ENCODE measurements at regions not wholly inside any gene's neighbourhood (a gene's known extent, or its start where the extent isn't known, plus 50 kb on each side); places are given as distances from the start of the nearest gene placed in this dataset.

DNA sequence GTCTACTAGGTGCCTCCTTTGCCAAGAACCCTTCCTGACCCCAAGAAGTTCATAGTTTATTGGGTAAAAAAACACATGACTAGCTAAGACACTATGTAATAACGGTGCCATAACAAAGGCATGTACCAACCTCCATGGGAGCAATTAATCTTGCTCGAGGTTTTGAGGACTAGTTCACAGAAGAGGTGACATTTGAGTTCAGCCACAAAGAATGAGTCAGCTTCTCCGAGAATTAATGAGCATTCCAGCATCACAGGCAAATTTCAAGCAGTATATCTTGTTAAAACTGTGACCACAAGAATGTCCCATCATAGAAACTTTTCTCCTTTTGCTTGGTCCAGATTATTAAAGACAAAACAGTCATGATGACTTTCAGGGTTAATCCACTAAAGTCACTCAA, 113.0 kb upstream of the RAP1B start:
- no peak for DNase-seq
- no peaks in the 10 kb centered on the region; the same call in 1 of the 2 replicates for H3K27me3 ChIP-seq
- no peaks in the 10 kb centered on the region for H3K4me1 ChIP-seq
- H3K4me3 ChIP-seq (ENCODE audit: low read depth, low read length) = no peak overlapping the region
- H3K36me3 ChIP-seq = no peaks in the 10 kb centered on the region
- no peaks in the 10 kb centered on the region for H3K9me3 ChIP-seq
- TF ChIP-seq, protein P1, sequence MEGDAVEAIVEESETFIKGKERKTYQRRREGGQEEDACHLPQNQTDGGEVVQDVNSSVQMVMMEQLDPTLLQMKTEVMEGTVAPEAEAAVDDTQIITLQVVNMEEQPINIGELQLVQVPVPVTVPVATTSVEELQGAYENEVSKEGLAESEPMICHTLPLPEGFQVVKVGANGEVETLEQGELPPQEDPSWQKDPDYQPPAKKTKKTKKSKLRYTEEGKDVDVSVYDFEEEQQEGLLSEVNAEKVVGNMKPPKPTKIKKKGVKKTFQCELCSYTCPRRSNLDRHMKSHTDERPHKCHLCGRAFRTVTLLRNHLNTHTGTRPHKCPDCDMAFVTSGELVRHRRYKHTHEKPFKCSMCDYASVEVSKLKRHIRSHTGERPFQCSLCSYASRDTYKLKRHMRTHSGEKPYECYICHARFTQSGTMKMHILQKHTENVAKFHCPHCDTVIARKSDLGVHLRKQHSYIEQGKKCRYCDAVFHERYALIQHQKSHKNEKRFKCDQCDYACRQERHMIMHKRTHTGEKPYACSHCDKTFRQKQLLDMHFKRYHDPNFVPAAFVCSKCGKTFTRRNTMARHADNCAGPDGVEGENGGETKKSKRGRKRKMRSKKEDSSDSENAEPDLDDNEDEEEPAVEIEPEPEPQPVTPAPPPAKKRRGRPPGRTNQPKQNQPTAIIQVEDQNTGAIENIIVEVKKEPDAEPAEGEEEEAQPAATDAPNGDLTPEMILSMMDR (IDR thresholded peaks at IDR 0.05; ENCODE audit: low read depth, low read length) = no peak

DNA sequence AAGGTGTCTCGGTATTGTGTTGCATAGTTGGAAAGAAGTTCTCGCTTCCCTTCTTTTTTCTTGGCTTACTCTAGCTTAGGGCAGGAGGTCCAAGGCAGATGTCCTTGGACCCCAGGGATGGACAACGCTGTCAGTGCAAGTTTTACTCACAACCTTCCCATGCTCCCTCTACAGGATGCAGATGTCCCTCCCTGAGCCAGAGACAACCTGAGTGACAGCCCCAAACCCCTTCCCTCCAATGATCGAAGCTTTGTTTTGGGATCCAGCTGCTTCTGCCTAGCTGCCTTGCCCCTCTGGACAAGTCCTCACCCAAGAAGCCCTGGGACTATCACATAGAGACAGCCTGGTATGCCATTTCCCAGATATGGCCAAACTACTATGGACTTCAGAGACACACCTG, 112.0 kb upstream of the RAP1B start:
- no peaks in the 10 kb centered on the region for H3K36me3 ChIP-seq
- no peaks in the 10 kb centered on the region; the same call in 1 of the 2 replicates for H3K9me3 ChIP-seq
- DNase-seq = no peak
- no peaks in the 10 kb centered on the region; the same call in 1 of the 2 replicates for H3K27me3 ChIP-seq
- H3K4me3 ChIP-seq (ENCODE audit: low read depth, low read length) = no peak overlapping the region
- TF ChIP-seq, protein P1 (IDR thresholded peaks at IDR 0.05; ENCODE audit: low read depth, low read length) = no peak
- no peaks in the 10 kb centered on the region for H3K4me1 ChIP-seq

GRCh38 chr12:68499616-68500015, 111.1 kb upstream of the RAP1B start:
- Histone ChIP-seq H3K4me3 (ENCODE audit: low read depth, low read length) (no peak overlapping the region), H3K36me3 (no peaks in the 10 kb centered on the region), H3K27me3 (no peaks in the 10 kb centered on the region; the same call in 1 of the 2 replicates), H3K9me3 (no peaks in the 10 kb centered on the region; the same call in 1 of the 2 replicates), H3K4me1 (no peaks in the 10 kb centered on the region)
- DNase-seq = no peak
- TF ChIP-seq, protein P1 (IDR thresholded peaks at IDR 0.05; ENCODE audit: low read depth, low read length) = no peak

- Histone ChIP-seq H3K4me1 (no peaks in the 10 kb centered on the region), H3K9me3 (no peaks in the 10 kb centered on the region; the same call in 1 of the 2 replicates), H3K27me3 (no peaks in the 10 kb centered on the region; the same call in 1 of the 2 replicates), H3K36me3 (no peaks in the 10 kb centered on the region), H3K4me3 (ENCODE audit: low read depth, low read length) (no peak overlapping the region)
- TF ChIP-seq, protein P1 (IDR thresholded peaks at IDR 0.05; ENCODE audit: low read depth, low read length) = no peak
- no peak for DNase-seq
Measured at GRCh38 chr12:68501226-68501625, 109.5 kb upstream of the RAP1B start.

- Histone ChIP-seq H3K36me3 (no peaks in the 10 kb centered on the region), H3K9me3 (no peaks in the 10 kb centered on the region; the same call in 1 of the 2 replicates), H3K4me1 (no peaks in the 10 kb centered on the region), H3K27me3 (no peaks in the 10 kb centered on the region), H3K4me3 (ENCODE audit: low read depth, low read length) (no peak overlapping the region)
- DNase-seq = no peak
- TF ChIP-seq, protein P1 (IDR thresholded peaks at IDR 0.05; ENCODE audit: low read depth, low read length) = no peak
Measured at GRCh38 chr12:68505970-68506369, 104.7 kb upstream of the RAP1B start.

- Histone ChIP-seq H3K27me3 (no peaks in the 10 kb centered on the region), H3K9me3 (no peaks in the 10 kb centered on the region; the same call in 1 of the 2 replicates), H3K36me3 (no peaks in the 10 kb centered on the region), H3K4me1 (no peaks in the 10 kb centered on the region), H3K4me3 (ENCODE audit: low read depth, low read length) (no peak overlapping the region)
- DNase-seq = no peak
- TF ChIP-seq, protein P1 (IDR thresholded peaks at IDR 0.05; ENCODE audit: low read depth, low read length) = no peak
Measured at GRCh38 chr12:68506619-68507018, 104.1 kb upstream of the RAP1B start.

All from BE2C (cell line).